ENCODE measurements at regions not wholly inside any gene's neighbourhood (a gene's known extent, or its start where the extent isn't known, plus 50 kb on each side); places are given as distances from the start of the nearest gene placed in this dataset.
"Not testable (repeated sequence)": the region's sequence is repeated elsewhere in the genome, so short reads cannot be mapped to it uniquely, and the experiment has no call there.

DNA sequence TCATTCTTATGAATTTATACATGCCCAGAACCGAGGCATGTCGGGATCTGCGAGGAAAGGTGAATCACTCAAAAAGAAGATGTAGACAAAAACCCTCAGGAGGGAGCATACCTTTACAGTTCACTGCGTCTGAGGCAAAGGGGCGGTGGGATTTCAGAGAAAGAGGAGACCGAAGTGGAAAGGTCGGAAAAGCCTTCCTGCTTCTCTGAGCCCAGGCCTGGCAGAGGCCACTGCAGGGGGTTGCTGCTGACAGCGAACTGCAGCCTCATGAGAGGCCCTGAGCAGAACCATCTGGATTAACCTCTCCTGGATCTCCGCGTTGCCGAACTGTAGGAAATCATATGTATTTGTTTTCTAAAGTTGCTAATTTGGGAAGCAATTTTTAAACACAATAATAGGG is 713.1 kb upstream of the SOX11 start:
- TF ChIP-seq, protein P1, sequence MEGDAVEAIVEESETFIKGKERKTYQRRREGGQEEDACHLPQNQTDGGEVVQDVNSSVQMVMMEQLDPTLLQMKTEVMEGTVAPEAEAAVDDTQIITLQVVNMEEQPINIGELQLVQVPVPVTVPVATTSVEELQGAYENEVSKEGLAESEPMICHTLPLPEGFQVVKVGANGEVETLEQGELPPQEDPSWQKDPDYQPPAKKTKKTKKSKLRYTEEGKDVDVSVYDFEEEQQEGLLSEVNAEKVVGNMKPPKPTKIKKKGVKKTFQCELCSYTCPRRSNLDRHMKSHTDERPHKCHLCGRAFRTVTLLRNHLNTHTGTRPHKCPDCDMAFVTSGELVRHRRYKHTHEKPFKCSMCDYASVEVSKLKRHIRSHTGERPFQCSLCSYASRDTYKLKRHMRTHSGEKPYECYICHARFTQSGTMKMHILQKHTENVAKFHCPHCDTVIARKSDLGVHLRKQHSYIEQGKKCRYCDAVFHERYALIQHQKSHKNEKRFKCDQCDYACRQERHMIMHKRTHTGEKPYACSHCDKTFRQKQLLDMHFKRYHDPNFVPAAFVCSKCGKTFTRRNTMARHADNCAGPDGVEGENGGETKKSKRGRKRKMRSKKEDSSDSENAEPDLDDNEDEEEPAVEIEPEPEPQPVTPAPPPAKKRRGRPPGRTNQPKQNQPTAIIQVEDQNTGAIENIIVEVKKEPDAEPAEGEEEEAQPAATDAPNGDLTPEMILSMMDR (IDR thresholded peaks at IDR 0.05): no peak
- intact Hi-C loops (cut with DNase I, micrococcal nuclease): no loop called here
- no peak for DNase-seq

GRCh38 chr2:4980995-4981394 is 711.2 kb upstream of the SOX11 start:
- Histone ChIP-seq H3K4me1 (ENCODE audit: low read depth) (no peaks in the 10 kb centered on the region), H3K36me3 (ENCODE audit: low read depth) (no peaks in the 10 kb centered on the region), H3K9me3 (peaks cover 36% of the 10 kb centered on the region), H3K4me3 (no peak overlapping the region)
- DNase-seq: no peak
- no peak for ATAC-seq
- intact Hi-C loops (cut with DNase I, micrococcal nuclease): no loop called here
- TF ChIP-seq, protein P1 (IDR thresholded peaks at IDR 0.05): no peak

More for the DNA sequence above, 713.1 kb upstream of the SOX11 start:
- Histone ChIP-seq H3K4me3 (no peak overlapping the region), H3K36me3 (ENCODE audit: low read depth) (no peaks in the 10 kb centered on the region), H3K4me1 (ENCODE audit: low read depth) (no peaks in the 10 kb centered on the region), H3K9me3 (peaks cover 30% of the 10 kb centered on the region)
- ATAC-seq: no peak

DNA sequence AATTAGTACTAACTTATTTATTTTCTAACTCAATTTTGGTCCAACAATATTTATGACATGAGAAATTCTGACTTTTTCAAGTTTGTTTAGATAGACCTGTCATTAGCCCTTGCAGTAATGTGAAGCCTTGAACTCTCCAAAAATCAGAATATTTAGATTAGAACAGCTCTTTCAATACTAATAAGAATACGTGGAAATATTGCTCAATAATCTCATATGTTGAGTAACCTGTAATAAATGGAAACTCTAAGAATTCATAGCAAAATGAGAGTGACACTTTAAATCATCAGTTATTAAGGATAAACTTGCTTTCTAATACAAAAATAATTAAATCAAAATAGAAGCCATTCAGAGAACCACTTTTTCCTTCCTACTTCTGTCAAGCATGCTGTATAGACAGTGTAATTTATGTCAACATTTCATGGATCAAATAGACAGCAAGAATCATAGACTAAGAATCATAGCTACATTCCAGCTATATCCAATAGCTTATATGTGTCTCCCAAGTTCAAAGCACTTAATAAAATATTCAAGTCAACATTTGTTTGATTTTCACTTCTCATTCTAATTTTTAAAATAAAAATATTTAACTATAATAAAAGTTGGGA is 710.3 kb upstream of the SOX11 start:
- H3K36me3 ChIP-seq (ENCODE audit: low read depth): no peaks in the 10 kb centered on the region
- DNase-seq: no peak
- no peak overlapping the region for H3K4me3 ChIP-seq
- peaks cover 38% of the 10 kb centered on the region for H3K9me3 ChIP-seq
- ATAC-seq: no peak
- intact Hi-C loops (cut with DNase I, micrococcal nuclease): no loop called here
- H3K4me1 ChIP-seq (ENCODE audit: low read depth): no peaks in the 10 kb centered on the region
- TF ChIP-seq, protein P1 (IDR thresholded peaks at IDR 0.05): no peak

DNA sequence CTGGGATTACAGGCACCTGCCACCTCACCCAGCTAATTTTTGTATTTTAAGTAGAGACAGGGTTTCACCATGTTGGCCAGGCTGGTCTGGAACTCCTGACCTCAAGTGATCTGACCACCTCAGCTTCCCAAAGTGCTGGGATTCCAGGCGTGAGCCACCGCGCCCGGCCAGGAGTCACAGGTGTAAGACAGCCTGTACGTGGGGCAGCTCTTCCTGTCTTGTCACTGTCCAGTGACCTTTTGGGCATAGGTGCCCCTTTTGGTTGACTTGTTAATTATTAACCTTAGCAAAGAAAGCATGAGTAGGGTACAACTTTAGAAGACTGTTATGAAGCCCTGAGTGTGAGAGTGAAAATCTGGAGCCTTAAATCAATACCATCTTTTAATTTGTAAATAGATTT is 703.7 kb upstream of the SOX11 start:
- H3K4me1 ChIP-seq (ENCODE audit: low read depth); H3K36me3 ChIP-seq (ENCODE audit: low read depth); intact Hi-C loops (cut with DNase I, micrococcal nuclease); ATAC-seq; H3K4me3 ChIP-seq; DNase-seq: not testable (repeated sequence)
- peaks cover 34% of the 10 kb centered on the region for H3K9me3 ChIP-seq

GRCh38 chr2:4992226-4992625 is 700.0 kb upstream of the SOX11 start:
- H3K4me3 ChIP-seq: no peak overlapping the region
- intact Hi-C loops (cut with DNase I, micrococcal nuclease): no loop called here
- no peaks in the 10 kb centered on the region for H3K36me3 ChIP-seq (ENCODE audit: low read depth)
- peaks cover 54% of the 10 kb centered on the region for H3K9me3 ChIP-seq
- TF ChIP-seq, protein P1 (IDR thresholded peaks at IDR 0.05): no peak
- DNase-seq: no peak
- no peak for ATAC-seq
- no peaks in the 10 kb centered on the region for H3K4me1 ChIP-seq (ENCODE audit: low read depth)

DNA sequence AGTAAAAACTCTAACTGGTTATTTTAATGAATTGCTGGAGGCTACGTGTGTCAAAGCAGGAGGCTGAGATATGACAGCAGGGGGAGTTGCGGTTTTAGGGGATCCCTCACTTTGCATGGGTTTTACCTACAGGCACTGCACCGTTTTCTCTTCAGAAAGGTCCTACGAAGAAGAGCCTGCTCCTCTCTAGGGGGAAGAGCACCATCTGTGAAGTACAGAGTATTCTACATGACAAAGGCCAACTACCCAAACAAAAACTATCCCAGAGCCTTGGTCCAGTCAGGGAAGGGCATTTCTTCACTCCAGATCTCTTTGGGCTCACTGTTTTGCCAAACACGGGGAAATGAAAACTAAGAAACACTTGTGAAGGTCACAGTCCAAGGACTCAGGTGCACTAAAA is 696.7 kb upstream of the SOX11 start:
- no peaks in the 10 kb centered on the region for H3K36me3 ChIP-seq (ENCODE audit: low read depth)
- intact Hi-C loops (cut with DNase I, micrococcal nuclease): no loop called here
- TF ChIP-seq, protein P1 (IDR thresholded peaks at IDR 0.05): no peak

More for the DNA sequence above, 696.7 kb upstream of the SOX11 start:
- H3K4me1 ChIP-seq (ENCODE audit: low read depth): no peaks in the 10 kb centered on the region
- peaks cover 46% of the 10 kb centered on the region for H3K9me3 ChIP-seq
- no peak for ATAC-seq
- no peak overlapping the region for H3K4me3 ChIP-seq
- DNase-seq: no peak
